Retinal pigment epithelial cell (primary cell): ENCODE measurements at regions not wholly inside any gene's neighbourhood (a gene's known extent, or its start where the extent isn't known, plus 50 kb on each side); places are given as distances from the start of the nearest gene placed in this dataset.

ENCODE experiments used
- DNase-seq: peaks from one replicate; pipeline ENCODE4 v3.0.0-alpha.2; 2010; ENCODE audit warnings: low read depth
- H3K4me3 ChIP-seq: 2 replicates; pipeline ENCODE4 v1.5.1; 2011; ENCODE audit warnings: mild to moderate bottlenecking, low read length, control low read depth, moderate library complexity
- CTCF ChIP-seq: conservative IDR thresholded peaks from 2 replicates; pipeline ENCODE4 v1.5.1; 2011; ENCODE audit warnings: low read depth, low read length, control low read depth, inconsistent platforms

DNA sequence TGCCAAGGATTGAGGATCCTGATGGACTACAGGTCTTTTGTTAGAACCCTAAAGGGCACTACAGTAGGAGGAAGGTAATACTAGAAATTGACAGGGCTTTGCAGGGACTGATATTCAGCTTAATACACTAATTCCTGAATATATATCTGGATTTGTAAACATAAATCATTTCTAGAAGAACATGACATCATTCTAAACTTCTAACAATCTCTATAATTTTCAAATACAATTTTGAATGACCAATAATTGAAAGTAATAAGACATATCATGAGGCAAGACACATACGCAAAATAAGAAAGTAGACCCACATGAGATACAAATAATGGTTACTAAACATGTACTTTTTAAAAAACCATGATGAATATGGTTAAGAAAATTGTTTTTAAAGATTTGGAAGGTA is 52.4 kb upstream of the LRRC8B start:
- DNase-seq = no peak
- TF ChIP-seq CTCF = no peak
- H3K4me3 ChIP-seq = no peak overlapping the region

DNA sequence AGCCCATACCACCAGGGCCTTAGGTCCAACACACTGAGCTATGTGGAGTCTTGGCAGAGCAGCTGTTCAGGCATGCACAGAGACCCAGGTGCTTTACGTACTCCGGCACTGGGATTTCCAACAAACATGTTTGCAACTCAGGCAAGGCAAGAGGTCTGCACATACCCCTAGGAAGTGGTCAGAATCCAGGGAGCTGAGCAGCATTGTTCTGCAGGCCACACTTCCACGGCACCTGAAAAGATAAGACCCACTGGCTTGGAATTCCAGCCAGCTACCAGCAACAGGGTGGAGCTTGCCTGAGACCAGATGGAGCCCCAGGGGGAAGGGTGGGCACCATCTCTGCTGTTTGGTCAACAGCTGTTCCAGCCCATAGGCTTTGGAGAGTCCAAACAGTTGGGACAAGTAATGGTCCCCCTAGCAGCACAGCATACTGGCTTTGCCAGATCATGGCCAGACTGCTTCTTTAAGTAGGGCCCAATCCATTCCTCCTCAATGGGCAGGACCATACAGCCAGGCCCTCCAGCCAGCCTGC is 51.7 kb upstream of the LRRC8B start:
- no peak for DNase-seq
- TF ChIP-seq CTCF = no peak
- H3K4me3 ChIP-seq = no peak overlapping the region
